Kidney epithelial cell (primary cell): ENCODE measurements at regions not wholly inside any gene's neighbourhood (a gene's known extent, or its start where the extent isn't known, plus 50 kb on each side); places are given as distances from the start of the nearest gene placed in this dataset.

ENCODE experiments used
- DNase-seq: peaks from one replicate; pipeline ENCODE4 v3.0.0-alpha.2; 2010; ENCODE audit warnings: low read depth
- H3K27me3 ChIP-seq: 2 replicates; pipeline ENCODE4 v1.6.0; 2011; ENCODE audit warnings: low read length; ENCODE audit not compliant: control insufficient read depth, insufficient read depth
- H3K36me3 ChIP-seq: 2 replicates; pipeline ENCODE4 v1.5.1; 2011; ENCODE audit warnings: low read length; ENCODE audit not compliant: control insufficient read depth, insufficient read depth
- H3K4me3 ChIP-seq: 2 replicates; pipeline ENCODE4 v1.5.1; 2011; ENCODE audit warnings: low read depth, mild to moderate bottlenecking, control low read depth, low read length
- CTCF ChIP-seq: IDR thresholded peaks from 2 replicates; pipeline ENCODE4 v1.5.1; 2011; ENCODE audit warnings: mild to moderate bottlenecking, moderate library complexity, low read length, control low read depth, inconsistent platforms; ENCODE audit not compliant: insufficient read depth, poor library complexity, severe bottlenecking

GRCh38 chr19:28960986-28961705 is 251.8 kb downstream of the UQCRFS1 start:
- DNase-seq: no peak
- H3K36me3 ChIP-seq: no peaks in the 10 kb centered on the region
- no peak overlapping the region for H3K4me3 ChIP-seq
- TF ChIP-seq CTCF: no peak
- no peaks in the 10 kb centered on the region for H3K27me3 ChIP-seq

GRCh38 chr19:28960586-28960985 is 252.4 kb downstream of the UQCRFS1 start:
- Histone ChIP-seq H3K36me3 (no peaks in the 10 kb centered on the region), H3K4me3 (no peak overlapping the region), H3K27me3 (no peaks in the 10 kb centered on the region)
- no peak for DNase-seq
- no peak for TF ChIP-seq CTCF

- no peaks in the 10 kb centered on the region for H3K27me3 ChIP-seq
- DNase-seq: no peak
- H3K4me3 ChIP-seq: no peak overlapping the region
- TF ChIP-seq CTCF: no peak
- H3K36me3 ChIP-seq: no peaks in the 10 kb centered on the region
These were observed 256.0 kb downstream of the UQCRFS1 start for GRCh38 chr19:28956961-28957360.

- H3K4me3 ChIP-seq: no peak overlapping the region
- DNase-seq: no peak
- H3K27me3 ChIP-seq: no peaks in the 10 kb centered on the region
- no peaks in the 10 kb centered on the region for H3K36me3 ChIP-seq
- no peak for TF ChIP-seq CTCF
These were observed 256.5 kb downstream of the UQCRFS1 start for GRCh38 chr19:28956421-28956820.

GRCh38 chr19:28949535-28949934 is 263.4 kb downstream of the UQCRFS1 start:
- no peak for DNase-seq
- H3K4me3 ChIP-seq: no peak overlapping the region
- no peak for TF ChIP-seq CTCF
- no peaks in the 10 kb centered on the region for H3K27me3 ChIP-seq
- H3K36me3 ChIP-seq: no peaks in the 10 kb centered on the region

- H3K4me3 ChIP-seq: no peak overlapping the region
- TF ChIP-seq CTCF: no peak
- DNase-seq: no peak
- H3K27me3 ChIP-seq: no peaks in the 10 kb centered on the region
- H3K36me3 ChIP-seq: no peaks in the 10 kb centered on the region
These were observed 263.9 kb downstream of the UQCRFS1 start for GRCh38 chr19:28949027-28949426.
